NCI-H2196 (cell line): ENCODE measurements at regions not wholly inside any gene's neighbourhood (a gene's known extent, or its start where the extent isn't known, plus 50 kb on each side); places are given as distances from the start of the nearest gene placed in this dataset.

Source experiments
- DNase-seq: peaks from one replicate; lab custom pipeline; 2025; ENCODE audit not compliant: unreplicated experiment; lab: John Stamatoyannopoulos, UW

- DNase-seq: no peak
Observed at GRCh38 chr3:110070161-110070916, 733.0 kb upstream of the DPPA4 start.

- DNase-seq: no peak
Observed at GRCh38 chr3:110074095-110074494, 736.7 kb upstream of the DPPA4 start.

GRCh38 chr3:110077093-110077492, 739.7 kb upstream of the DPPA4 start:
- DNase-seq: no peak

GRCh38 chr3:110093411-110093810, 756.1 kb upstream of the DPPA4 start:
- DNase-seq: no peak

DNA sequence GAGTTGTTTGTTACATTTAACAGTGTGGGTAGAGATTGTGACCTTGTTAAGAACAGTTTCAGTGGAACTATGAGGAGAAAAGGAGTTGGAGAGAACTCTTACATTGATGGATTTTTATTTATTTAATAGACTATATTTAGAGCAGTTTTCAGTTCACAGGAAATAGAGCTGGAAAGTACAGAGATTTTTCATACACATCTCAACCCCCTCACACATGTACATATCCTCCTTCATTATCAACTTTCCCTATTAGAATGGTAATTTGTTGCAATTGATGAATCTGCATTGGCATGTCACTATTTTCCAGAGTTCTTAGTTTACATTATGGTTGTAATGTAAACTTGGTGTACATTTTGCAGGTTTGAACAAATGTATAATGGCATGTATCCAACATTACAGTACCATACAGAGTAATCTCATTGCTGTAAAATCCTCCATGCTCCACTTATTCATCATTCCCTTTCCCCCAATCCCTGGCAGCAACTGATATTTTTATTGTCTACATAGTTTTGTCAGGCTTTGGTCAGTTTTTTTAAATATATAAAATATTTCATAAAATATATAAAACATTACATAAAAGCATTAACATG, 756.6 kb upstream of the DPPA4 start:
- no peak for DNase-seq

- no peak for DNase-seq
Observed at GRCh38 chr3:110099711-110100110, 762.4 kb upstream of the DPPA4 start.

DNA sequence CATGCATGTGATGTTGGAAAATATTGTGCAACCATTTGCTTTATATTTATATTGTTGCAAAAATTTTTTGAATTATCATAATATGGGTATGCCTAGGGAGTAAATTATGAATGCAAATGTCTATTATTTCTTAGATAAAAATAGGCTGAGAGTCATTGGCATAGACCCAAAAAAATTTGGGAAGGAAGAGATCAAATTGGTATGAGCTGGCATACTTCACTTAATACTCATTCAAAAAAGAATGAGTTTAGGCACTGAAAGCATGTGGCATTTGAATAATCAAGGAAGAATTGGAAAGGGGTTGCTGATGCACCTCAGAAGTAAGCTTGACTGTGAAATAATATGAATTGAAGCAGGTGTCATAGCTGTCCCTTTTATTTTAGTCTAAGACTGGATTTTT, 764.0 kb upstream of the DPPA4 start:
- no peak for DNase-seq

- no peak for DNase-seq
Observed at GRCh38 chr3:110106805-110107204, 769.5 kb upstream of the DPPA4 start.

DNA sequence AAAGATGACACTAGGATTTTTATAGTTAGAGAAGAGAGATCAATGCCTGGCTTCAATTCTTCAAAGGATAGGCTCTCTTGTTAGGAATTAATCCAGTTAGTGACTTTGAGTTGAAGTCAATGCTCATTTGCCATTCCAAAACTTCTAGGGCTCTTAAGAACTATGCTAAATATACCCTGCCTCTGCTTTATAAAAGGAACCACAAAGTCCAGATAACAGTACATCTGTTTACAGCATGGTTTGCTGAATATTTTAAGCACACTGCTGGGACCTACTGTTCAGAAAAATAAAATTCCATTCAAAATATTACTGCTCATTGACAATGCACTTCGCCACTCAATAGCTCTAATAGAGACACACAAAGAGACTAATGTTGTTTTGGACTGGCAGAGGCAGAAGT, 786.6 kb upstream of the DPPA4 start:
- DNase-seq: no peak

GRCh38 chr3:110126065-110126464, 788.7 kb upstream of the DPPA4 start:
- DNase-seq: no peak

GRCh38 chr3:110133971-110134370, 796.6 kb upstream of the DPPA4 start:
- no peak for DNase-seq

GRCh38 chr3:110139048-110139447, 801.7 kb upstream of the DPPA4 start:
- DNase-seq: no peak

- no peak for DNase-seq
Observed at GRCh38 chr3:110139821-110140220, 802.5 kb upstream of the DPPA4 start.

- DNase-seq: no peak
Observed at GRCh38 chr3:110149763-110150162, 812.4 kb upstream of the DPPA4 start.

DNA sequence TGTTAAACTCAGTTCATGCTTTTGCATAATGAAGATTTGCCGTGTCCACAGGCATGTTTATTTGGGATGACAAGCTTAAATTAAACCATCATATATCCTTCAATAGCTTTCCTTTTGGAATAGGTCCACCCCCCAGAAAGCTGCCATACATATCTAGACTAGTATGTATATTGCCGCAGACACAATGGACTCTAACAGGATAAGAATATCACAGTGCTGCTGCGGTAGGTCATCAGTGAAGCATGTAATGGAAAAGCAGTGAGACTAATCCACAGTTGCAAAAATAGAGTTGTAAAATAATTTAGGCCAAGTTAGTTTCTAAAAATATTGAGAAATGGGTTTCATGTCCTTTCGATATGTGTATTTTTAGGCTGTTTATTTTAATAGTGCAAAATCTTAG, 819.9 kb upstream of the DPPA4 start:
- no peak for DNase-seq

GRCh38 chr3:110164632-110165369, 827.5 kb upstream of the DPPA4 start:
- DNase-seq: no peak

- DNase-seq: no peak
Observed at GRCh38 chr3:110165370-110165743, 828.0 kb upstream of the DPPA4 start.

DNA sequence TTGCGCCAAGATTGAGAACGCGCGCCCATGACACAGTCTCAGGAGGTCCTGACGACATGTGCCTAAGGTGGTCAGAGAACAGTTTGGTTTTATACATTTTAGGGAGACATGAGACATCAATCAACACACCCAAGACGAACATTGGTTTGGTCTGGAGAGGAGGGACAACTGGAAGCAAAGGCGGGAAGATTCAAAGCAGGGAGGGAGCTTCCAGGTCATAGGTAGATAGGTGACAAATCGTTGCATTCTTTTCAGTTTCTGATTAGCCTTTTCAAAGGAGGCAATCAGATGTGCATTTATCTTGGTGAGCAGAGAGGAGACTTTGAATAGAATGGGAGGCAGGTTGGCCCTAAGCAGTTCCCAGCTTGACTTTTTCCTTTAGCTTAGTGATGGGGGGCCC, 828.4 kb upstream of the DPPA4 start:
- DNase-seq: no peak

DNA sequence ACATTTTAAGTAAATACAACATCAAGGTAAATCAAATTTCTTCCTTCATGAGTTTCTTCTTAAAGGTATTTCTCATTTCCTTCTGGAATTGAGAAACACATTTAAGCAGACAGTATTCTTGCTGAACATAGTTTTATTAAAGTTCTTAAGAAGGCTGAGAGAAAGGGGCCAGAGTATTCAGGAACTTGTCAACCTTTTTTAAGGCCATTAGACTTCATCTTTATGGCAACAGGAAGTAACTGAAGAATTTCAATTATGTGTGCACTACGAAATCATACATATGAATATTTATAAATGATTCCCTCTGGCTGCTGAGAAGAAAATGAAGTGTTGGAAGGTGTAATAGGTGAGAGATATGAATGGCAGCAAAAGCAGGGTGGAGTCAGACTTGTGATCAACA, 829.4 kb upstream of the DPPA4 start:
- DNase-seq: no peak

GRCh38 chr3:110174908-110175307, 837.6 kb upstream of the DPPA4 start:
- DNase-seq: no peak

- no peak for DNase-seq
Observed at GRCh38 chr3:110178965-110179364, 841.6 kb upstream of the DPPA4 start.

DNA sequence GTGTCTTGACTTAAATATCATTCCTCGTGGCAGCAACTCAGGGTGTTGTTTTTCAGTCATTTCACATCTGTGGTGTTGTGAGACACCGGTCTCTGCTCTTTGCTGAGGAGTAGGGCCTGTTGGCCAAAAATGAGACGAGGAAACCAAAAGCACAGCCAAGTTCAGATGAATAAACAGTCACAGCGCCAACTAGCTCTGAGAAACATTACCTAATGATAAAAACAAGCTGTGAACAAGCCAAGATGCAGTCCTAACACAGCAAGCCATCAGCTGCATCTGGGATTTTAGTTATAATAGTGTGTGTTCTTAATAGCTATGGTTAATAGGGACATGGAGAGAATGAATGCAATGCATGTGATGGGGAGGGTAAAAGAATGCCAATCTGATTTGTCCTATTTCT, 843.4 kb upstream of the DPPA4 start:
- DNase-seq: no peak
